IPS DF 19.7 (cell line): ENCODE measurements at regions not wholly inside any gene's neighbourhood (a gene's known extent, or its start where the extent isn't known, plus 50 kb on each side); places are given as distances from the start of the nearest gene placed in this dataset.
"Not testable (repeated sequence)": the region's sequence is repeated elsewhere in the genome, so short reads cannot be mapped to it uniquely, and the experiment has no call there.

Experiments
- DNase-seq: peaks from one replicate; pipeline ENCODE4 v3.0.0-alpha.2; 2013; ENCODE audit warnings: low read depth, low spot score

GRCh38 chr1:37380546-37380945 lies 93.8 kb upstream of the ZC3H12A start:
- DNase-seq, result not testable (repeated sequence)

- DNase-seq, result no peak
Observed at GRCh38 chr1:37387854-37388253, 86.5 kb upstream of the ZC3H12A start.

GRCh38 chr1:37389327-37389726 lies 85.1 kb upstream of the ZC3H12A start:
- no peak for DNase-seq

- DNase-seq, result no peak
Observed at GRCh38 chr1:37391211-37392011, 83.0 kb upstream of the ZC3H12A start.

- DNase-seq, result no peak
Observed at GRCh38 chr1:37392051-37392450, 82.3 kb upstream of the ZC3H12A start.

GRCh38 chr1:37393173-37394120 lies 80.9 kb upstream of the ZC3H12A start:
- DNase-seq, result no peak

- DNase-seq, result peak; percentile 82
Observed at GRCh38 chr1:37394574-37395464, 79.6 kb upstream of the ZC3H12A start.

GRCh38 chr1:37398096-37398495 lies 76.3 kb upstream of the ZC3H12A start:
- no peak for DNase-seq

GRCh38 chr1:37399205-37399604 lies 75.2 kb upstream of the ZC3H12A start:
- DNase-seq, result no peak

GRCh38 chr1:37399830-37400464 lies 74.4 kb upstream of the ZC3H12A start:
- no peak for DNase-seq

GRCh38 chr1:37400466-37401225 lies 73.7 kb upstream of the ZC3H12A start:
- DNase-seq, result no peak

- no peak for DNase-seq
Observed at GRCh38 chr1:37403166-37403565, 71.2 kb upstream of the ZC3H12A start.

GRCh38 chr1:37404711-37405110 lies 69.7 kb upstream of the ZC3H12A start:
- no peak for DNase-seq

GRCh38 chr1:37410105-37410504 lies 64.3 kb upstream of the ZC3H12A start:
- DNase-seq, result no peak

- no peak for DNase-seq
Observed at GRCh38 chr1:37410815-37411214, 63.6 kb upstream of the ZC3H12A start.

- DNase-seq, result no peak
Observed at GRCh38 chr1:37415611-37416244, 58.7 kb upstream of the ZC3H12A start.

GRCh38 chr1:37420456-37420855 lies 53.9 kb upstream of the ZC3H12A start:
- DNase-seq, result no peak

GRCh38 chr1:37423810-37424209 lies 50.6 kb upstream of the ZC3H12A start:
- DNase-seq, result no peak

GRCh38 chr1:37424523-37424922 lies 49.9 kb upstream of the ZC3H12A start:
- DNase-seq, result no peak
